Fibroblast of peridontal ligament (primary cell): ENCODE measurements at regions not wholly inside any gene's neighbourhood (a gene's known extent, or its start where the extent isn't known, plus 50 kb on each side); places are given as distances from the start of the nearest gene placed in this dataset.

Source experiments
- DNase-seq: peaks from one replicate; pipeline ENCODE4 v3.0.0-alpha.2; 2010; ENCODE audit errors: extremely low read depth

- DNase-seq: no peak
Measured at GRCh38 chrX:43508694-43509093, 147.4 kb upstream of the MAOA start.

- DNase-seq: no peak
Measured at GRCh38 chrX:43510209-43510608, 145.9 kb upstream of the MAOA start.

GRCh38 chrX:43513085-43513484 is 143.0 kb upstream of the MAOA start:
- no peak for DNase-seq

- no peak for DNase-seq
Measured at GRCh38 chrX:43514820-43515219, 141.3 kb upstream of the MAOA start.

GRCh38 chrX:43522582-43522981 is 133.5 kb upstream of the MAOA start:
- no peak for DNase-seq

- no peak for DNase-seq
Measured at GRCh38 chrX:43525901-43526610, 130.0 kb upstream of the MAOA start.

- DNase-seq: no peak
Measured at GRCh38 chrX:43526878-43527277, 129.2 kb upstream of the MAOA start.

GRCh38 chrX:43527801-43528200 is 128.3 kb upstream of the MAOA start:
- no peak for DNase-seq

- no peak for DNase-seq
Measured at GRCh38 chrX:43530837-43531236, 125.3 kb upstream of the MAOA start.

GRCh38 chrX:43540318-43540717 is 115.8 kb upstream of the MAOA start:
- no peak for DNase-seq

GRCh38 chrX:43551590-43551989 is 104.5 kb upstream of the MAOA start:
- DNase-seq: no peak

- DNase-seq: no peak
Measured at GRCh38 chrX:43552156-43552555, 103.9 kb upstream of the MAOA start.

GRCh38 chrX:43552703-43553102 is 103.4 kb upstream of the MAOA start:
- DNase-seq: no peak

GRCh38 chrX:43553257-43553656 is 102.8 kb upstream of the MAOA start:
- no peak for DNase-seq

- DNase-seq: no peak
Measured at GRCh38 chrX:43556207-43556606, 99.9 kb upstream of the MAOA start.

- peak; percentile 58 for DNase-seq
Measured at GRCh38 chrX:43557792-43558191, 98.3 kb upstream of the MAOA start.

GRCh38 chrX:43559644-43560043 is 96.5 kb upstream of the MAOA start:
- DNase-seq: peak; percentile 13

GRCh38 chrX:43560247-43560946 is 95.7 kb upstream of the MAOA start:
- DNase-seq: no peak

- no peak for DNase-seq
Measured at GRCh38 chrX:43562372-43562771, 93.7 kb upstream of the MAOA start.

GRCh38 chrX:43564953-43565352 is 91.1 kb upstream of the MAOA start:
- no peak for DNase-seq

- DNase-seq: no peak
Measured at GRCh38 chrX:43566170-43566569, 89.9 kb upstream of the MAOA start.

- DNase-seq: no peak
Measured at GRCh38 chrX:43573441-43574015, 82.6 kb upstream of the MAOA start.

GRCh38 chrX:43580621-43581020 is 75.5 kb upstream of the MAOA start:
- DNase-seq: no peak
